IMR-90 (cell line): ENCODE measurements at regions not wholly inside any gene's neighbourhood (a gene's known extent, or its start where the extent isn't known, plus 50 kb on each side); places are given as distances from the start of the nearest gene placed in this dataset.

ENCODE experiments used
- BHLHE40 ChIP-seq: fragments of 150-350 bp; IDR thresholded peaks from 2 replicates; pipeline ENCODE4 v1.6.1; 2016; ENCODE audit warnings: mild to moderate bottlenecking, low read depth, low read length
- CEBPB ChIP-seq: IDR thresholded peaks from 2 replicates; pipeline ENCODE4 v1.6.1; 2012; ENCODE audit warnings: low read depth, low read length, improper control_type of control experiment
- CHD1 ChIP-seq: IDR thresholded peaks from 2 replicates; pipeline ENCODE4 v1.6.1; 2012; ENCODE audit warnings: low read depth, low read length, improper control_type of control experiment
- FOS ChIP-seq: fragments of 150-350 bp; IDR thresholded peaks from 2 replicates; pipeline ENCODE4 v1.6.1; 2016; ENCODE audit warnings: low read depth, low read length
- MAFK ChIP-seq: IDR thresholded peaks from 2 replicates; pipeline ENCODE4 v1.6.1; 2012; ENCODE audit warnings: low read depth, low read length, improper control_type of control experiment
- NFE2L2 ChIP-seq: fragments of 150-350 bp; IDR thresholded peaks from 2 replicates; pipeline ENCODE4 v1.6.1; 2016; ENCODE audit warnings: low read depth, mild to moderate bottlenecking, low read length
- POLR2A ChIP-seq: IDR thresholded peaks from 2 replicates; pipeline ENCODE4 v1.6.1; 2012; ENCODE audit warnings: mild to moderate bottlenecking, low read depth, low read length
- RAD21 ChIP-seq: IDR thresholded peaks from 2 replicates; pipeline ENCODE4 v1.6.1; 2012; ENCODE audit warnings: low read length, improper control_type of control experiment
- RCOR1 ChIP-seq: IDR thresholded peaks from 2 replicates; pipeline ENCODE4 v1.6.1; 2012; ENCODE audit warnings: mild to moderate bottlenecking, low read length, improper control_type of control experiment; ENCODE audit not compliant: insufficient replicate concordance
- RFX5 ChIP-seq: IDR thresholded peaks from 2 replicates; pipeline ENCODE4 v1.8.0; 2012; ENCODE audit warnings: low read depth, mild to moderate bottlenecking, low read length, moderate library complexity
- SMC3 ChIP-seq: fragments of 150-350 bp; IDR thresholded peaks from 2 replicates; pipeline ENCODE4 v1.6.1; 2016; ENCODE audit warnings: low read depth, mild to moderate bottlenecking, antibody characterized with exemption, low read length, moderate library complexity
- TF ChIP-seq, protein P1 (sequence below): conservative IDR thresholded peaks from 2 replicates; pipeline ENCODE4 v1.5.1; 2012; ENCODE audit warnings: mild to moderate bottlenecking, low read depth, low read length, improper control_type of control experiment
- TF ChIP-seq, protein P2 (sequence below): fragments of 150-350 bp; IDR thresholded peaks from 2 replicates; pipeline ENCODE4 v1.6.1; 2016; ENCODE audit warnings: low read depth, mild to moderate bottlenecking, low read length, moderate library complexity, borderline replicate concordance
- TF ChIP-seq, protein P3 (sequence below): fragments of 150-350 bp; IDR thresholded peaks from 2 replicates; pipeline ENCODE4 v1.6.1; 2017; ENCODE audit warnings: mild to moderate bottlenecking, antibody characterized with exemption, low read length, low read depth

DNA sequence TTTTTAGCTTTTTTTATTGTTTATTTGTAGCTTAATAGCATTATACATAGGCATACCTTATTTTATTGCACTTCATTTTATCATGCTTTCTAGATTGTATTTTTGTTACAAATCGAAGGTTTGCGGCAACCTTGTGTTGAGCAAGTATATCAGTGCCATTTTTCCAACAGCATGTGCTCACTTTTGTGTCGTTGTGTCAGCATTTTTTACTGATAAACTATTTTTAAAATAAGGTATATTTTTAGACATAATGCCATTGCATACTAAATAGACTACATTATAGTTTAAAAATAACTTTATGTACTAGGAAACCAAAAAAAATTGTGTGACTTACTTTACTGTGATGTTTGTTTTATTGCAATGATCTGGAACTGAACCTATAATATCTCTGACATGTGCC, 56.2 kb upstream of the RESF1 start:
- TF ChIP-seq POLR2A: no peak
- no peak for TF ChIP-seq RAD21
- no peak for TF ChIP-seq CEBPB
- TF ChIP-seq, protein P1, sequence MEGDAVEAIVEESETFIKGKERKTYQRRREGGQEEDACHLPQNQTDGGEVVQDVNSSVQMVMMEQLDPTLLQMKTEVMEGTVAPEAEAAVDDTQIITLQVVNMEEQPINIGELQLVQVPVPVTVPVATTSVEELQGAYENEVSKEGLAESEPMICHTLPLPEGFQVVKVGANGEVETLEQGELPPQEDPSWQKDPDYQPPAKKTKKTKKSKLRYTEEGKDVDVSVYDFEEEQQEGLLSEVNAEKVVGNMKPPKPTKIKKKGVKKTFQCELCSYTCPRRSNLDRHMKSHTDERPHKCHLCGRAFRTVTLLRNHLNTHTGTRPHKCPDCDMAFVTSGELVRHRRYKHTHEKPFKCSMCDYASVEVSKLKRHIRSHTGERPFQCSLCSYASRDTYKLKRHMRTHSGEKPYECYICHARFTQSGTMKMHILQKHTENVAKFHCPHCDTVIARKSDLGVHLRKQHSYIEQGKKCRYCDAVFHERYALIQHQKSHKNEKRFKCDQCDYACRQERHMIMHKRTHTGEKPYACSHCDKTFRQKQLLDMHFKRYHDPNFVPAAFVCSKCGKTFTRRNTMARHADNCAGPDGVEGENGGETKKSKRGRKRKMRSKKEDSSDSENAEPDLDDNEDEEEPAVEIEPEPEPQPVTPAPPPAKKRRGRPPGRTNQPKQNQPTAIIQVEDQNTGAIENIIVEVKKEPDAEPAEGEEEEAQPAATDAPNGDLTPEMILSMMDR: no peak
- TF ChIP-seq, protein P2, sequence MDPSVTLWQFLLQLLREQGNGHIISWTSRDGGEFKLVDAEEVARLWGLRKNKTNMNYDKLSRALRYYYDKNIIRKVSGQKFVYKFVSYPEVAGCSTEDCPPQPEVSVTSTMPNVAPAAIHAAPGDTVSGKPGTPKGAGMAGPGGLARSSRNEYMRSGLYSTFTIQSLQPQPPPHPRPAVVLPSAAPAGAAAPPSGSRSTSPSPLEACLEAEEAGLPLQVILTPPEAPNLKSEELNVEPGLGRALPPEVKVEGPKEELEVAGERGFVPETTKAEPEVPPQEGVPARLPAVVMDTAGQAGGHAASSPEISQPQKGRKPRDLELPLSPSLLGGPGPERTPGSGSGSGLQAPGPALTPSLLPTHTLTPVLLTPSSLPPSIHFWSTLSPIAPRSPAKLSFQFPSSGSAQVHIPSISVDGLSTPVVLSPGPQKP: no peak
- TF ChIP-seq RFX5: no peak
- TF ChIP-seq MAFK: 0 out of 2 replicates have a peak, but pooled peaks have one; percentile 22
- TF ChIP-seq NFE2L2: no peak
- TF ChIP-seq, protein P3, sequence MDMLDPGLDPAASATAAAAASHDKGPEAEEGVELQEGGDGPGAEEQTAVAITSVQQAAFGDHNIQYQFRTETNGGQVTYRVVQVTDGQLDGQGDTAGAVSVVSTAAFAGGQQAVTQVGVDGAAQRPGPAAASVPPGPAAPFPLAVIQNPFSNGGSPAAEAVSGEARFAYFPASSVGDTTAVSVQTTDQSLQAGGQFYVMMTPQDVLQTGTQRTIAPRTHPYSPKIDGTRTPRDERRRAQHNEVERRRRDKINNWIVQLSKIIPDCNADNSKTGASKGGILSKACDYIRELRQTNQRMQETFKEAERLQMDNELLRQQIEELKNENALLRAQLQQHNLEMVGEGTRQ: no peak
- no peak for TF ChIP-seq RCOR1
- no peak for TF ChIP-seq SMC3
- no peak for TF ChIP-seq CHD1
- TF ChIP-seq BHLHE40: no peak
- TF ChIP-seq FOS: no peak
